Activated CD8-positive, alpha-beta T cell treated with anti-CD3 and anti-CD28 coated beads for 36 hours (primary cell): ENCODE measurements at regions not wholly inside any gene's neighbourhood (a gene's known extent, or its start where the extent isn't known, plus 50 kb on each side); places are given as distances from the start of the nearest gene placed in this dataset.

Experiments used
- ATAC-seq: fragments of 200-7000 bp; cut with Tn5 transposase; one replicate; pipeline ENCODE4 v1.10.0; 2021; ENCODE audit warnings: mild to moderate bottlenecking, moderate library complexity
- CTCF ChIA-PET: fragments of 350-600 bp; sonication (Branson Sonifier 250); formaldehyde crosslinking; loops from one replicate; lab custom pipeline; 2021; ENCODE audit warnings: antibody characterized with exemption; lab: Charles Lee
- POLR2A ChIA-PET: fragments of 350-600 bp; sonication (Branson Sonifier 250); formaldehyde crosslinking; loops from one replicate; lab custom pipeline; 2021; ENCODE audit warnings: antibody characterized with exemption; lab: Charles Lee
- DNase-seq: peaks from one replicate; pipeline ENCODE4 v3.0.0-alpha.2; 2020
- H3K27ac Mint-ChIP-seq: one replicate; pipeline ENCODE4 v1.8.0; 2021; ENCODE audit warnings: mild to moderate bottlenecking, mixed read lengths
- H3K27me3 Mint-ChIP-seq: one replicate; pipeline ENCODE4 v1.8.0; 2021; ENCODE audit warnings: mixed read lengths
- H3K36me3 Mint-ChIP-seq: one replicate; pipeline ENCODE4 v1.8.0; 2021; ENCODE audit warnings: low read depth, mixed read lengths
- H3K4me1 Mint-ChIP-seq: one replicate; pipeline ENCODE4 v1.8.0; 2021; ENCODE audit warnings: low read depth, mixed read lengths
- H3K4me3 Mint-ChIP-seq: one replicate; pipeline ENCODE4 v1.8.0; 2021; ENCODE audit warnings: mild to moderate bottlenecking, moderate library complexity, mixed read lengths
- H3K9me3 Mint-ChIP-seq: one replicate; pipeline ENCODE4 v1.8.0; 2021; ENCODE audit warnings: mixed read lengths
- intact Hi-C: fragments of 100-400 bp; cut with micrococcal nuclease; formaldehyde crosslinking; loops from one replicate; pipeline ENCODE4 v1.10.0; 2022
- TF ChIP-seq, protein P1 (sequence below): fragments of 200-600 bp; IDR thresholded peaks from one replicate; pipeline ENCODE4 v1.8.0; 2022; ENCODE audit warnings: antibody characterized with exemption, mild to moderate bottlenecking

- no peaks in the 10 kb centered on the region for H3K36me3 Mint-ChIP-seq
- H3K4me3 Mint-ChIP-seq: no peak overlapping the region
- ATAC-seq (no peak), DNase-seq (no peak)
- peaks cover 22% of the 10 kb centered on the region for H3K27me3 Mint-ChIP-seq
- H3K4me1 Mint-ChIP-seq: no peaks in the 10 kb centered on the region
- no peaks in the 10 kb centered on the region for H3K9me3 Mint-ChIP-seq
- intact Hi-C loops: no loop called here
- POLR2A ChIA-PET: no interaction called here
- CTCF ChIA-PET: interaction anchor here (2.2 kb wide), 1 partner anchor 11 kb away, joined by 5 read pairs; no protein-coding TSS in a partner anchor
- TF ChIP-seq, protein P1, sequence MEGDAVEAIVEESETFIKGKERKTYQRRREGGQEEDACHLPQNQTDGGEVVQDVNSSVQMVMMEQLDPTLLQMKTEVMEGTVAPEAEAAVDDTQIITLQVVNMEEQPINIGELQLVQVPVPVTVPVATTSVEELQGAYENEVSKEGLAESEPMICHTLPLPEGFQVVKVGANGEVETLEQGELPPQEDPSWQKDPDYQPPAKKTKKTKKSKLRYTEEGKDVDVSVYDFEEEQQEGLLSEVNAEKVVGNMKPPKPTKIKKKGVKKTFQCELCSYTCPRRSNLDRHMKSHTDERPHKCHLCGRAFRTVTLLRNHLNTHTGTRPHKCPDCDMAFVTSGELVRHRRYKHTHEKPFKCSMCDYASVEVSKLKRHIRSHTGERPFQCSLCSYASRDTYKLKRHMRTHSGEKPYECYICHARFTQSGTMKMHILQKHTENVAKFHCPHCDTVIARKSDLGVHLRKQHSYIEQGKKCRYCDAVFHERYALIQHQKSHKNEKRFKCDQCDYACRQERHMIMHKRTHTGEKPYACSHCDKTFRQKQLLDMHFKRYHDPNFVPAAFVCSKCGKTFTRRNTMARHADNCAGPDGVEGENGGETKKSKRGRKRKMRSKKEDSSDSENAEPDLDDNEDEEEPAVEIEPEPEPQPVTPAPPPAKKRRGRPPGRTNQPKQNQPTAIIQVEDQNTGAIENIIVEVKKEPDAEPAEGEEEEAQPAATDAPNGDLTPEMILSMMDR: no peak
- H3K27ac Mint-ChIP-seq: no peak overlapping the region
Observed at GRCh38 chr1:87165177-87165576, 163.5 kb upstream of the LMO4 start.

- no peak overlapping the region for H3K4me3 Mint-ChIP-seq
- DNase-seq: no peak
- H3K4me1 Mint-ChIP-seq: no peaks in the 10 kb centered on the region
- peaks cover 25% of the 10 kb centered on the region for H3K27me3 Mint-ChIP-seq
- H3K9me3 Mint-ChIP-seq: no peaks in the 10 kb centered on the region
- TF ChIP-seq, protein P1: no peak
- no peak overlapping the region for H3K27ac Mint-ChIP-seq
- ChIA-PET CTCF (interaction anchor here (1.1 kb wide), 1 partner anchor 36 kb away, joined by 3 read pairs; no protein-coding TSS in a partner anchor), POLR2A (no interaction called here)
- no peaks in the 10 kb centered on the region for H3K36me3 Mint-ChIP-seq
- ATAC-seq: no peak
- intact Hi-C loops: no loop called here
Observed at GRCh38 chr1:87167157-87167789, 161.4 kb upstream of the LMO4 start.

GRCh38 chr1:87167848-87168525 lies 160.7 kb upstream of the LMO4 start:
- H3K27ac Mint-ChIP-seq: no peak overlapping the region
- ChIA-PET POLR2A (no interaction called here), CTCF (interaction anchor here (1.1 kb wide), 1 partner anchor 37 kb away, joined by 3 read pairs; no protein-coding TSS in a partner anchor)
- H3K36me3 Mint-ChIP-seq: no peaks in the 10 kb centered on the region
- H3K27me3 Mint-ChIP-seq: peaks cover 24% of the 10 kb centered on the region
- no peaks in the 10 kb centered on the region for H3K9me3 Mint-ChIP-seq
- no peaks in the 10 kb centered on the region for H3K4me1 Mint-ChIP-seq
- TF ChIP-seq, protein P1: no peak
- ATAC-seq (no peak), DNase-seq (no peak)
- intact Hi-C loops: no loop called here
- H3K4me3 Mint-ChIP-seq: no peak overlapping the region

DNA sequence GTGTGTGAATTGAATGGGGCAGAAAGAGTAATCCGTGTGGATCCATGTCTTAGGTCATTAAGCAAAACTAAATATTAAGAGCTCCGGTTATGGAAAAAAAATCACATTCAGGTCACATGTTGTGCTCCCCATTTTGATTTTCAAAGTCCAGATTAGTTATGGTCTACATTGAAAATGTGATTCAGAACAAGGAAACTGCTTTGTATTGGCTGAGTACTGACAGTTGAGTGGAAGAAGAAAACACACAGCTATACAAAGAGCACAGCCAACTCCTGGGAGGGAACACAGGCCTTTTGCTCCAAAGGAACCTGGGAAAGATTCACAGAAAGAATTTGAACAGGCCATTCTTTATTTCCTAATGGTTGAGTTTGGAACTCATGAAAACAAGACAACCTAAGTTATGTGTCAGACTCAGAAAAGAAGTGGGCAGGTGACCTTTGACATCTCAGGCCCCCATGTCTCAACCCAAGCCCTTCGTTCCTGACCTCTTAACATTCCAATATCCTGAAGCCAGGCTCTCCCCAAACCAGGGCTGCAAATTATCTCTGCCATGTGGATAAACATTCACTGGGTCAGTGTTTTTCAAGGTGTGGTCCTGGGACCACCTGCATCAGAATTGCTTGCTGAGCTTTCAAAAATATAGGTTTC lies 159.3 kb upstream of the LMO4 start:
- DNase-seq (no peak), ATAC-seq (no peak)
- Mint-ChIP-seq H3K36me3 (no peaks in the 10 kb centered on the region), H3K4me3 (no peak overlapping the region), H3K27me3 (peaks cover 22% of the 10 kb centered on the region), H3K4me1 (no peaks in the 10 kb centered on the region), H3K9me3 (no peaks in the 10 kb centered on the region), H3K27ac (no peak overlapping the region)
- ChIA-PET CTCF (interaction anchor here (1.5 kb wide), 1 partner anchor 15 kb away, joined by 3 read pairs; no protein-coding TSS in a partner anchor), POLR2A (no interaction called here)
- intact Hi-C loops: no loop called here
- TF ChIP-seq, protein P1: no peak
